Endothelial cell of umbilical vein (primary cell): ENCODE measurements at regions not wholly inside any gene's neighbourhood (a gene's known extent, or its start where the extent isn't known, plus 50 kb on each side); places are given as distances from the start of the nearest gene placed in this dataset.

Source experiments
- BruUV-seq: library from RNA; stranded (reverse); fragments of 400-500 nt; replicated peaks from 2 replicates; lab custom pipeline; 2021; lab: Mats Ljungman, UMichigan
- CTCF ChIA-PET: fragments of 300-600, 350-600 bp; sonication (Branson Sonifier 250); formaldehyde crosslinking; loops from one replicate; lab custom pipeline; 2021; ENCODE audit warnings: antibody characterized with exemption, inconsistent platforms; lab: Charles Lee
- POLR2A ChIA-PET: fragments of 300-600, 350-600 bp; sonication (Branson Sonifier 250); formaldehyde crosslinking; loops from one replicate; lab custom pipeline; 2021; ENCODE audit warnings: antibody characterized with exemption, inconsistent platforms; lab: Charles Lee
- DNase-seq: peaks from one replicate; pipeline ENCODE4 v3.0.0-alpha.2; 2011; ENCODE audit warnings: low read depth, low spot score
- FAIRE-seq: peaks from 2 replicates; lab custom pipeline; 2011; peaks lifted over from hg19 to GRCh38; lab: Jason Lieb, UNC
- H2AFZ ChIP-seq: 2 replicates; pipeline ENCODE4 v1.6.0; 2012; ENCODE audit warnings: low read depth, low read length, control low read depth, inconsistent platforms
- H3K27ac ChIP-seq: 2 replicates; pipeline ENCODE4 v1.5.1; 2011; ENCODE audit warnings: low read depth, mild to moderate bottlenecking, control low read depth, low read length, moderate library complexity; ENCODE audit not compliant: insufficient read depth
- H3K27me3 ChIP-seq, 2 experiments: 2 replicates each; pipeline versions ENCODE4 v1.6.0 to v1.6.1; 2011; ENCODE audit warnings: low read length in 2 of 2, mixed read lengths in 1 of 2; ENCODE audit not compliant: control insufficient read depth in 2 of 2, insufficient read depth in 2 of 2
- H3K36me3 ChIP-seq, 2 experiments: 2 replicates in 1 of 2; 3 replicates in 1 of 2; pipeline ENCODE4 v1.5.1; 2011; ENCODE audit warnings: low read length in 2 of 2, mild to moderate bottlenecking in 1 of 2, moderate library complexity in 1 of 2; ENCODE audit not compliant: control insufficient read depth in 2 of 2, insufficient read depth in 2 of 2; ENCODE audit errors: extremely low read depth in 1 of 2
- H3K4me1 ChIP-seq: 3 replicates; pipeline ENCODE4 v1.5.1; 2011; ENCODE audit warnings: mild to moderate bottlenecking, low read length; ENCODE audit not compliant: control insufficient read depth, insufficient read depth; ENCODE audit errors: extremely low read depth
- H3K4me2 ChIP-seq: 2 replicates; pipeline ENCODE4 v1.6.1; 2011; ENCODE audit warnings: low read length, control low read depth, mixed read lengths; ENCODE audit not compliant: insufficient read depth
- H3K4me3 ChIP-seq, 3 experiments: fragments of 200-600 bp in 1 of 3; sonication (generic), shearing (Covaris generic) in 1 of 3; replicated peaks in 1 of 3; 2 replicates each; pipeline ENCODE4 v1.5.1; 2011 to 2016; ENCODE audit warnings: control low read depth in 3 of 3, low read length in 3 of 3, mild to moderate bottlenecking in 2 of 3, inconsistent platforms in 1 of 3, low read depth in 1 of 3, moderate library complexity in 1 of 3; ENCODE audit not compliant: insufficient read depth in 1 of 3
- H3K79me2 ChIP-seq: 2 replicates; pipeline ENCODE4 v1.6.0; 2012; ENCODE audit warnings: low read length, inconsistent platforms; ENCODE audit not compliant: control insufficient read depth, insufficient read depth
- H3K9ac ChIP-seq: replicated peaks from 2 replicates; pipeline ENCODE3; 2011; ENCODE audit warnings: low read length, control low read depth; ENCODE audit not compliant: insufficient read depth; ENCODE audit errors: extremely low read depth
- H3K9me1 ChIP-seq: replicated peaks from 3 replicates; pipeline ENCODE4 v1.6.0; 2011; ENCODE audit warnings: mild to moderate bottlenecking, low read length; ENCODE audit not compliant: control insufficient read depth, insufficient read depth; ENCODE audit errors: extremely low read depth
- H3K9me3 ChIP-seq: replicated peaks from 2 replicates; pipeline ENCODE4 v1.5.1; 2012; ENCODE audit warnings: low read length, inconsistent platforms; ENCODE audit not compliant: control insufficient read depth, insufficient read depth
- H4K20me1 ChIP-seq: replicated peaks from 2 replicates; pipeline ENCODE3; 2011; ENCODE audit warnings: mild to moderate bottlenecking, low read length; ENCODE audit not compliant: control insufficient read depth, insufficient read depth; ENCODE audit errors: extremely low read depth
- EZH2 ChIP-seq: IDR thresholded peaks from 2 replicates; pipeline ENCODE4 v1.6.1; 2012; ENCODE audit warnings: borderline replicate concordance, low read depth, mild to moderate bottlenecking, moderate library complexity, low read length, inconsistent platforms; ENCODE audit not compliant: severe bottlenecking
- FOS ChIP-seq: IDR thresholded peaks from 2 replicates; pipeline ENCODE4 v1.6.1; 2011; ENCODE audit warnings: mild to moderate bottlenecking, low read length, moderate library complexity, borderline replicate concordance; ENCODE audit not compliant: insufficient read depth
- GATA2 ChIP-seq: IDR thresholded peaks from 2 replicates; pipeline ENCODE4 v1.7.0; 2011; ENCODE audit warnings: low read depth, mild to moderate bottlenecking, moderate library complexity, mixed read lengths, low read length; ENCODE audit not compliant: insufficient read length, insufficient read depth
- JUN ChIP-seq: IDR thresholded peaks from 2 replicates; pipeline ENCODE4 v1.6.1; 2011; ENCODE audit warnings: borderline replicate concordance, low read depth; ENCODE audit not compliant: insufficient read length, insufficient read depth
- MYC ChIP-seq: IDR thresholded peaks from one replicate; pipeline ENCODE4 v1.6.1; 2011; ENCODE audit warnings: mild to moderate bottlenecking, low read depth, low read length
- POLR2A ChIP-seq: IDR thresholded peaks from 2 replicates; pipeline ENCODE4 v1.6.1; 2012; ENCODE audit warnings: low read depth, mild to moderate bottlenecking, control low read depth, low read length
- POLR2AphosphoS5 ChIP-seq: IDR thresholded peaks from 2 replicates; pipeline ENCODE4 v1.6.1; 2012; ENCODE audit warnings: low read depth, mild to moderate bottlenecking, control low read depth, low read length, moderate library complexity; ENCODE audit not compliant: insufficient read depth
- dilution Hi-C: fragments of 300-500 bp; cut with MboI; formaldehyde crosslinking; loops from one replicate; pipeline ENCODE4 v1.15.0; 2019; ENCODE audit warnings: low sequenced_read_pairs; ENCODE audit not compliant: extremely low pct_ligation_motif_present
- intact Hi-C: fragments of 100-400 bp; cut with micrococcal nuclease; formaldehyde crosslinking; loops from one replicate; pipeline ENCODE4 v1.10.0; 2022
- TF ChIP-seq, protein P1 (sequence below), 2 donors: IDR thresholded peaks; 1 replicate in 1 of 2; 2 replicates in 1 of 2; pipeline ENCODE4 v1.5.1; 2011; ENCODE audit warnings: low read length in 2 of 2, mild to moderate bottlenecking in 2 of 2, moderate library complexity in 2 of 2, control low read depth in 1 of 2, inconsistent platforms in 1 of 2, low read depth in 1 of 2; ENCODE audit not compliant: insufficient read depth in 1 of 2; ENCODE audit errors: extremely low read depth in 1 of 2
- TF ChIP-seq, protein P2 (sequence below): IDR thresholded peaks from 2 replicates; pipeline ENCODE4 v1.6.1; 2011; ENCODE audit not compliant: insufficient read depth, insufficient read length

- Histone ChIP-seq H3K4me1 (no peaks in the 10 kb centered on the region), H3K9me3 (peaks cover 3% of the 10 kb centered on the region), H3K36me3 (no peaks in the 10 kb centered on the region), H3K9me1 (no peaks in the 10 kb centered on the region), H3K27me3 (no peaks in the 10 kb centered on the region), H3K27ac (no peak overlapping the region), H3K4me3 (no peak overlapping the region), H3K79me2 (no peaks in the 10 kb centered on the region), H2AFZ (no peak overlapping the region), H4K20me1 (no peaks in the 10 kb centered on the region), H3K9ac (no peak overlapping the region), H3K4me2 (no peak overlapping the region)
- intact Hi-C loops = no loop called here
- ChIA-PET POLR2A (no interaction called here), CTCF (no interaction called here)
- dilution Hi-C loops = no loop called here
- DNase-seq (no peak), FAIRE-seq (no peak)
- TF ChIP-seq, protein P1, sequence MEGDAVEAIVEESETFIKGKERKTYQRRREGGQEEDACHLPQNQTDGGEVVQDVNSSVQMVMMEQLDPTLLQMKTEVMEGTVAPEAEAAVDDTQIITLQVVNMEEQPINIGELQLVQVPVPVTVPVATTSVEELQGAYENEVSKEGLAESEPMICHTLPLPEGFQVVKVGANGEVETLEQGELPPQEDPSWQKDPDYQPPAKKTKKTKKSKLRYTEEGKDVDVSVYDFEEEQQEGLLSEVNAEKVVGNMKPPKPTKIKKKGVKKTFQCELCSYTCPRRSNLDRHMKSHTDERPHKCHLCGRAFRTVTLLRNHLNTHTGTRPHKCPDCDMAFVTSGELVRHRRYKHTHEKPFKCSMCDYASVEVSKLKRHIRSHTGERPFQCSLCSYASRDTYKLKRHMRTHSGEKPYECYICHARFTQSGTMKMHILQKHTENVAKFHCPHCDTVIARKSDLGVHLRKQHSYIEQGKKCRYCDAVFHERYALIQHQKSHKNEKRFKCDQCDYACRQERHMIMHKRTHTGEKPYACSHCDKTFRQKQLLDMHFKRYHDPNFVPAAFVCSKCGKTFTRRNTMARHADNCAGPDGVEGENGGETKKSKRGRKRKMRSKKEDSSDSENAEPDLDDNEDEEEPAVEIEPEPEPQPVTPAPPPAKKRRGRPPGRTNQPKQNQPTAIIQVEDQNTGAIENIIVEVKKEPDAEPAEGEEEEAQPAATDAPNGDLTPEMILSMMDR (IDR thresholded peaks at IDR 0.05; ENCODE audit: extremely low read depth in 1 of 2, insufficient read depth in 1 of 2, low read depth in 1 of 2, low read length in 2 of 2) = no peak
- TF ChIP-seq FOS = no peak
- TF ChIP-seq, protein P2, sequence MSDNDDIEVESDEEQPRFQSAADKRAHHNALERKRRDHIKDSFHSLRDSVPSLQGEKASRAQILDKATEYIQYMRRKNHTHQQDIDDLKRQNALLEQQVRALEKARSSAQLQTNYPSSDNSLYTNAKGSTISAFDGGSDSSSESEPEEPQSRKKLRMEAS = no peak
- TF ChIP-seq JUN = no peak
- TF ChIP-seq POLR2A = no peak
- no peak for TF ChIP-seq POLR2AphosphoS5
- TF ChIP-seq GATA2 = no peak
- no peak for TF ChIP-seq MYC
- TF ChIP-seq EZH2 = no peak
- BruUV-seq = no TSS peak
Measured at GRCh38 chr19:20349206-20349605, 182.2 kb downstream of the ZNF486 start.
